GM21737 (cell line): ENCODE measurements at regions not wholly inside any gene's neighbourhood (a gene's known extent, or its start where the extent isn't known, plus 50 kb on each side); places are given as distances from the start of the nearest gene placed in this dataset.
"Not testable (repeated sequence)": the region's sequence is repeated elsewhere in the genome, so short reads cannot be mapped to it uniquely, and the experiment has no call there.

Source experiments
- ATAC-seq: cut with Tn5 transposase; IDR thresholded peaks from one replicate; pipeline ENCODE4 v1.9.1; 2021; ENCODE audit warnings: mild to moderate bottlenecking, moderate library complexity; ENCODE audit not compliant: unreplicated experiment

DNA sequence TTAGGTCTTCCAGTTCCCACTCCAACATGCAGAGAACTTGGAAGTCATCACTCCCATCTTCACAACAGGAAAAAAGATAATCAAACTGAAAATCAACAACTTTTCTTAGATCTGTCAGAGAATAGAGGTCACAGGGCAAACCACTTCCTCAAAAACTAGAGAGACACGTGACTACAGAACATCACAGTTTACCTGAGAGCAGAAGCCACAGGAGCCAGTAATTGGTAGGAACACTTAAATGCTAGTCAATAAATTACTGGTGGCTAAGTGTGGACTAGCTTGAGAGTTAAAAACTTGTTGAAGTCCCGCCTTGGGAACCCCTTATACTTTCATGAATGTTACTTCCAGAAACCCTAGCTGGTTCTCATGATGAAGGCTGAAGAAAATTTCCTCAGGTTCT, 81.1 kb downstream of the THSD1 start:
- ATAC-seq, result peak; percentile 78

DNA sequence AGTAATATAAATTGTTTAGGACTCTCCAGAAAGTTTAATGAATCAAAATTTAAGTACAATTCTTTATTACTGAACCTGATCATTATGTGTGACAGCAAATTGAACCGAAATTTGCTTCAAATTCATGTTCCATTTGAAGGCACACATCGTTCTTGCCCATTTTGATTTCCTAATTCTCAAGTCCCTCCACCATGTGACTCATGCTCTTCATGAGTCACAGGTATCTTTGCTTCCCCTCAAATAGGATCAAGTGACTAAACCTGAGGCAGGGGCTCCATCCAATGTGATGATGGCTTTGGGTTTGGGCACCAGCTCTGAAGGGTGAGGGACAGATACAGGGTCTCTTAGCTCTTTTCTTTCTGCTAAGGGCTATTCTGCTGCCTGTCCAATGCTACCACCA, 86.1 kb downstream of the THSD1 start:
- no peak for ATAC-seq

DNA sequence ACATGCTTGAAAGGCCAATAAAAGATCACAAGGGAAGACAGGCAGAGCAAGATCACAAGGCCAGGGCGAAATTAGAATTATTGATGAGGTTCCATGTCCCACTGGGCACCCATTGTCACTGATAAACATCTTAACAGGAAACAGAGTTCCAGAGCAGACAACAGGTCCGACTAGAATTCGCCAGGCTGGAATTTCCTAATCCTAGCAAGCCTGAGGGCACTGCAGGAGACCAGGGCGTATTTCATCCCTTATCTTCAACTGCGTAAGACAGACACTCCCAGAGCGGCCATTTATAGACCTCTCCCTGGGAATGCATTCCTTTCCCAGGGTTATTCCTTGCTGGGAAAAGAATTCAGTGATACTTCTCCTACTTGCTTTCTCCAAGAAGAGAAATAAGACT, 96.1 kb downstream of the THSD1 start:
- not testable (repeated sequence) for ATAC-seq

DNA sequence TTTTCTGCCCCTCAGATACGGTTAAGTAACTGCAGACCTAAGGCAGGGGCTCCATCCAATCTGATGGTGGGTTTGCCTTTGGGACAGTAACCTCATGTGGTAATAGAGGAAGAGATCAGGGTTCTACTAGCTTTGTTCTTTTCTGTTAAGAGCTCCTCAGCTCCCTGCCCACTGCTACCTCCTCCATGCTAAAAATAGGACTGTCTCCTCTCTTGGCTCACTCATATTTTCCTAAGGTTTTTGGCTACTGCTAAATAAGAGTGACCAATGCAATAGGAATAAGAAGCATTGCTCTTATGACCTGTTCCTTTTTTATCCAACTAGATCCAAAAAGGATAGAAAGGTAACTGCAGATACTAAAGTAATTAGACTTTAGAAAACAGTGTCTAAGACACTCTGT, 99.6 kb downstream of the THSD1 start:
- ATAC-seq, result not testable (repeated sequence)

DNA sequence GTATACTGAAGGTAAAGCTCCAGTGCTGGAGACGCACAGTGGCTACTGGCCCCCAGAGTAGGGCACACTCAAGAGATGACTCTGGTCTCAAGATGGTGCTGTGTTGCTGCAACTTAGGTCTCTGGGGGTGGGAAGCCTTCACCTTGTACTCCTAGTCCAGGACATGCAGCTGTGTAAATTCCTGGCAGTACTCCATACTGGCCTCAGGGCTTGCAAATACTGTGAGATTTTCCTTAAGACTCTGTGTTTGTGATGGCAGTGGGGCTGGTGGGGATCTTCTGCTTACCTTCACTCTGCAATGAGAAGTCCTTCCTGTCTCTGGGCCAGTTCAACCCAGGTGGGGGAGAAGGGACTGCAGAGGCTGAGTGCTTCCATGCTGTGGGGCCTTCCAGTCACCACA, 102.9 kb downstream of the THSD1 start:
- not testable (repeated sequence) for ATAC-seq

DNA sequence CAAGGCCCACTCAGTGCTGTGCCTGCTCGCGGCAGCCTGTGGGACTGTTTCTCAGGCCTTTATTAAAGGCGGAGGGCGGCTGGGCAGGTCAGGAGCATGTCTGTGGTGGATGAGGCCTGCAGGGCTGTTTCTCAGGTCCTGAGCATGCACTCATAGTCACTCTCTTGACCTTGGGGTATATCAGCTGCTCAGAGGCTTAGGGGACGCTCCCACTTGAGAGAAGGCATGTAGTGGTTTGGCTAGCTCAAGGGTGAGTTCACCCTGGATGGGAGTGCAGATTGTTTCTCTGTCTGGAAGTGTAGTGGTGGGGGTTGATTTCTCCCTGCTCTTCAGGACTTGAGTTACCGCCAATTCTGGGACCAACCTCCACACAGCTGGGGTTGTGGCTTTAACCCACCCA, 103.3 kb downstream of the THSD1 start:
- not testable (repeated sequence) for ATAC-seq

DNA sequence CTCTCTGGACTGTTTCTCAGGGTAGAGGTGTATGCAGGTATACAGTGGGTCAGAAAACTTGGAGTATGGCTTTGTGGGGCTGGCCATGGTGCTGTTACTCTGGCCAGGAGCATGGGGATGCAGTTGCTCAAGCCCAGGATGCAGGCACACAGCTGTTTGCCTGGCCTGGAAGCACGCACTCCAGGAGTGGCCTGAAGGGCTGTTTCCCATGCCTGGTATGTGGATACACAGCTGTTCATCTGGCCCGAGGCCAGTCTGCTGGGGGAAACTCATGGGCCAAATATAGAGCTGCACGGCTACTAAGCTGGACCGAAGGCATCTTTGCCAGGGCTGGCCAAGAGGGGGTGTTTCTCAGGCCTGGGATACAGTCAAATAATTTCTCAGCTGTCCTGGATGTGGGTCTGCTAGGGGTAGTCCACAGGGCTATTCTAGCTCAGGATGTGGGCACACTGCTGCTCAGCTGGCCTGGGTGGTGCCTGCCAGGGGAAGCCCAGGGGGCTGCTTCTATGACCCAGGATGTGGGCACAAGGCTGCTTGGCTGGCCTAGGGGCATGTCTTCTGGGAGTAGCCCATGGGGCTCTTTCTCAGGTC, 104.1 kb downstream of the THSD1 start:
- ATAC-seq, result not testable (repeated sequence)

DNA sequence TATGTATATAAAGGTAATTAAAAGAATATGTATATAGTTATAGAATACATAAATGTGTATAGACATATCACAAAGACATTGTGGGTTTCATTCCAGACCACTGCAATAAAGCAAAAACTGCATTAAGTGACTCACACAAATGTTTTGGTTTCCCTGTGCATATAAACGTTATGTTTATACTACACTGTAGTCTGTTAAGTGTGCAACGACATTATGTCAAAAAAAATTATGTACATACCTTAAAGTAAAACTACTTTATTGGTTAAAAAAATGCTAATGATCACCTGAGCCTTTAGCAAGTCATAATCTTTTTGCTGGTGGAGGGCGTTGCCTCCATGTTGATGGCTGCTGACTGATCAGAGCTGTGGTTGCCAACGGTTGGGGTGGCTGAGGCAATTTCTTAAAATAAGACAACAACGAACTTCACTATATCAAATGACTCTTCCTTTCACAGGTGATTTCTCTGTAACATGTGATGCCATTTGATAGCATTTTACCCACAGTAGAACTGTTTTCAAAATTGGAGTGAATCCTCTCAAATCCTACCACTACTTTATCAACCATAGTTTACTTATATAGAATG, 107.8 kb downstream of the THSD1 start:
- ATAC-seq, result not testable (repeated sequence)

DNA sequence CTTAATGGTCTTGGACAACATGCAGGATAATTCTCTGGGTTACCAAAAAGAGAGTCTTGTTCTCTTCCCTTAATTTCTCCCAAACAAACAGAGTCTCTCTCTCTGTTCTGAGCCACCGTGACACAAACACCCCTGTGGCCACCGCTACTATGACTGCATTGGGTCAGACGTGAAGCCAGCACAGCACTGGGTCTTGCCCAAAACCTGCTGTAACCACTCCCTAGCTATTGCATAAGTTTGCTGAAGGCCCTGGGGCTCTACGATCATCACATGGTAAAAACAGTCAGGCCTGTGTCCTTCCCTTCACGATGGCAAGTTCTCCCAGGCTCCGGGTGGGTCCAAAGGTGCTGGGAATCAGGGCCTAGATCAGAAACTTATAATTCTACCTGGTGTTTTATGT, 117.1 kb downstream of the THSD1 start:
- not testable (repeated sequence) for ATAC-seq

DNA sequence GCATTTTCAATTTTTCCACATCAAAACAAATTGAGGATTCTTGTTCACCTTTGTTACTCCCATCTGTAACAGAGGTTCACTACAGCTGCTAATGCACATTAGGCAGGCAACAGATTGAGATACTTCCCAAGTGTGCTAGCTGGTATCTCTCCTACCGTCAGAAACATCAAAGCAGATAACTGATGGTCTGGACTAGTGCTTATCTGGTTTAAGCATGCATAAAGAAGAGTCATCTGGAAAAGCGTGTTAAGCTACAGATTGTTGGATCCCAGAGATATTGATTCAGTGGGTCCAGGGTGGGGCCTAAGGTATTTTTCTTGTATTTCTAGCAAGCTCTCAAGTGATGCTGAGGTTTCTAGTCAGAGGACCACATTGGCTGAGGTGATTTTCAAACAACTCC, 122.0 kb upstream of the NEK3 start:
- ATAC-seq, result not testable (repeated sequence)

DNA sequence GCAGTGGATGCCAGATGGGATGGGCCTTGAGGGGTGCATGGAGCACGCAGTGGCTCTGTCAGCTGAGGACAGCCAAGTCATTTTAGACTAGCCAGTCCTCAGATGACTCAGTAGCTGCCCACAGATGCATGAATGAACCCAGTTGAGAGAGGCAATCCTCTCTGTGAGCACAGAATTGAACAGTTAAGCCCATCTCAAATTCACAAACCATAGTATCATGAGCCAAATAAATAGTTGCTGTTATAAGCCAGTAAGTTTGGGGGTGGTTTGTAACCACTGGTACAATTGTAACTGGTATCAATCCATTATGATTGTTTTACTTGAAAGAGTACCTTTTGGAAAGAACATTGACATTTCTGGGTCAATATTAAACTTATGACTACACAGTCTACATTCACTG, 120.0 kb upstream of the NEK3 start:
- not testable (repeated sequence) for ATAC-seq

DNA sequence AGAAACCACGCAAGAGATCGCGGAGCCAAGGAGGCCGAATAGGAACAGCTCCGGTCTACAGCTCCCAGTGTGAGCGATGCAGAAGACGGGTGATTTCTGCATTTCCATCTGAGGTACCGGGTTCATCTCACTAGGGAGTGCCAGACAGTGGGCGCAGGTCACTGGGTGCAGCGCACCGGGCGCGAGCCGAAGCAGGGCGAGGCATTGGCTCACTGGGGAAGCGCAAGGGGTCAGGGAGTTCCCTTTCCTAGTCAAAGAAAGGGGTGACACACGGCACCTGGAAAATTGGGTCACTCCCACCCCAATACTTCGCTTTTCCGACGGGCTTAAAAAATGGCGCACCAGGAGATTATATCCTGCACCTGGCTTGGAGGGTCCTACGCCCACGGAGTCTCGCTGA, 94.9 kb upstream of the NEK3 start:
- ATAC-seq, result not testable (repeated sequence)

DNA sequence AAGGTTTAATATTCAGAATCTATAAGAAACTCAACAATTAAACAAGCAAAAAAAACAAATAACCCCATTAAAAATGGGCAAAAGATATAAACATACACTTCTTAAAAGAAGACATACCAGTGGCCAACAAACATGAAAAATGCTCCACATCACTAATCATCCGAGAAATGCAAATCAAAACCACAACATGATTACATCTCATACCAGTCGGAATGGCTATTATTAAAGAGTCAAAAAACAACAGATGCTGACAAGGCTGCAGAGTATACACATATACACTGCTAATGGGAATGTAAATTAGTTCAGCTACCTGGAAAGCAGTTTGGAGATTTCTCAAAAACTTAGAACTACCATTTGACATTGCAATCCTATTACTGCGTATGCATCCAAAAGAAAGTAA, 81.4 kb upstream of the NEK3 start:
- ATAC-seq, result peak; percentile 72

DNA sequence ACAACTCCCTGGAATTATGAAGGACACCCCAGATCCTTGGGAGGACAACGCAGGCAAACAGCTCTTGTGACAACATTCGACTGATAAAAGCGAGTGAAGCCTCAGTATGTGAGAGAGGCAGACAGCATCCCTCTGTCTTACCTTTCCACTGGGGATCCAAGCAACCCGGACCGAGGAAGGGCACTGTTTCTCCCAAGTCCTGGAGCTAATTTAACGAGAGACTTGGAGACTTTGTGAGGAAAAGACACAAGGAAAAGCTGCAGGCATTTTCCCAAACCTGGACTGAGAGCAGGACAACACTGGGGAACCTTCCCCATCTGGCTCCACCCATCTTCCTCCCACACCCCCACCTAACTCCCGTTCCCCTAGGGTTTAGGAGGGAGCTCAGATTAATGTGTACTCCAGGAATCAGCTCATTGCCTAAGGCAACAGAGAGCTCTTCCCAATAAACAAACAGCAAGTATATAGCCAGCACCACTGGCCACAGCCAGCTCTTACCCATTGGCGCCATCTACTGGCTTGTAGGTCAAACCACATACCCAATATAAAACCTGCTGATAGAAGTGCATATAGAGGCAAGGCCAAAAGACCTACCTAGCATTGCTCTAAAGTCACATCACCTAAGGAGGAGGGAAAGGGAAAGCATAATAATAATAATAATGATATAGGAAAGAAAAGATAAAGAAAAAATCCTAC, 76.7 kb upstream of the NEK3 start:
- peak; percentile 63 for ATAC-seq

DNA sequence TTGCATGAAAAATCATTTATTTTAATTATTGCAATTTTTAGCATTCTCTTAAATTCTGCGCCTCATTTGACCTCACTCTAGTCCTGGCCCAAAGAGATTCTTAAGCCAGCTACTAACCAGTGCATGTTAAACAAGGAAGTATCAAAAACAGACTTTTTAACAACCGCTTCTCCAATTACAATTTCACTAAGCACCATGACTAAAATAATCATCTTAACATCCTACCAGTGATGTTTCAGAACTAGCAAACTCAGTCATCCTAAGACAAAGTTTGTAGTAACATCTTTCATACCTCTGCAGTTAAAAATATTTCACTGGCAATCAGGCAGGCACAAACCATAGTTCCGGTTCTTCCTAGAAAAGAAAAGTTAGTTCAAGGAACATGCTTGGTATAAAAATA, 75.5 kb upstream of the NEK3 start:
- ATAC-seq, result not testable (repeated sequence)

DNA sequence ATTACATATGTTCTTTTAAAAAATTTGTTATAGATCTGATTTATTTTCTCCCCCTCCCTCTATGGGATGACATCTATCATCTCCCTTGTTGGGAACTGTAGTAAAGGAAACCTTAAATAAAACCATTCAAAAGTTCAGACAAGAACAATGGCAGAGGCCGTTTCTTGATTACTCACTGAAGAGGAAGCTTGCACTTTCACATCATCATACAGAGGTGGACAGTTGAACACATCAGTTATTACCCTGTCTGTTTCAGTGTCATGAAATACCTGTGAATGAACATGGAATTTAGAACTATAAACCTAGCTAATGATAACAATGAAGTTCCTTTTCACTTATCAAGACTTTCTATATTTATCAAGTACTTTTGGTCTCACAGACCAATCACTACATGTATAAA, 63.7 kb upstream of the NEK3 start:
- ATAC-seq, result not testable (repeated sequence)

DNA sequence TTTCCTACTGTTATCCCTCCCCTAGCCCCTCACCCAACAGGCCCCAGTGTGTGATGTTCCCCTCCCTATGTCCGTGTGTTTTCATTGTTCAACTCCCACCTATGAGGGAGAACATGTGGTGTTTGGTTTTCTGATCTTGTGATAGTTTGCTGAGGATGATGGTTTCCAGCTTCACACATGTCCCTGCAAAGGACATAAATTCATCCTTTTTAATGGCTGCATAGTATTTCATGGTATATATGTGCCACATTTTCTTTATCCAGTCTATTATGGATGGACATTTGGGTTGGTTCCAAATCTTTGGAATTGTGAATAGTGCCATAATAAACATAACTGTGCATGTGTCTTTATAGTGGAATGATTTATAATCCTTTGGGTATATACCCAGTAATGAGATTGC, 54.5 kb upstream of the NEK3 start:
- ATAC-seq, result not testable (repeated sequence)

DNA sequence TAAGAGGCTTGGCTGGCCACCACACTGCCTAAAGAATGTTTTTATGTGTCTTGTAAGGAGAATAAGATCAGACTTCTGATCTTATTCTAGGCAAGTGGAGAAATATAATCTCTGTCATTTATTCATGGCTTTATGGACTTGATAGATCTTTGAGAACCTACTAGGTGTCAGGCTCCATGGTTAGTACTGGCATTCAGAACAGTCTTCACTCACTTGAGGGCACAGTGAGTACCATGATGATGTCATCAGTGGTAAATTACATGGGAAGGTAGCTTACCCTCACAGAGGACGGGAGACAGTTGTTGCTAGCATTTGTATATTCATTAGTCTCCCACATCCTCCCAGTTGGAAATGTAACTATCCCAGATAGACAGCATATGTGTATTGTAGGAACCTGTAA, 53.5 kb upstream of the NEK3 start:
- ATAC-seq, result not testable (repeated sequence)

DNA sequence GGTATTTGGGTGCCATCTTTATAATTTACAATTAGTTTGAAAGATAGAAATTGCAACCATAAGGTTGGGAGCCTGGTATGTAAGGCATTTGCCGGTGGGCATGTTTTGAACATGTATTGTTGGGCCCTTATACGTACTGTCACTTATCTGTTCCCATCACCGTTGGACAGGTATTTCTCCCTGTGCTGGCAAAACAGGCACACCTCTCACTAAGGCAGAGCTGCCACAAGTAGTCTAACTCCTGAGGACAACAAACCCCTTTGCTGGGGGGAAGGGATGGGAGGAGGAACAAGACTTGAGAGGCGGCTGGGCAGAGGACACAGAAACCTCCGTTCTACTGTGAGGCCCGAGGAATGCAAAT, 52.0 kb upstream of the NEK3 start:
- ATAC-seq, result not testable (repeated sequence)

DNA sequence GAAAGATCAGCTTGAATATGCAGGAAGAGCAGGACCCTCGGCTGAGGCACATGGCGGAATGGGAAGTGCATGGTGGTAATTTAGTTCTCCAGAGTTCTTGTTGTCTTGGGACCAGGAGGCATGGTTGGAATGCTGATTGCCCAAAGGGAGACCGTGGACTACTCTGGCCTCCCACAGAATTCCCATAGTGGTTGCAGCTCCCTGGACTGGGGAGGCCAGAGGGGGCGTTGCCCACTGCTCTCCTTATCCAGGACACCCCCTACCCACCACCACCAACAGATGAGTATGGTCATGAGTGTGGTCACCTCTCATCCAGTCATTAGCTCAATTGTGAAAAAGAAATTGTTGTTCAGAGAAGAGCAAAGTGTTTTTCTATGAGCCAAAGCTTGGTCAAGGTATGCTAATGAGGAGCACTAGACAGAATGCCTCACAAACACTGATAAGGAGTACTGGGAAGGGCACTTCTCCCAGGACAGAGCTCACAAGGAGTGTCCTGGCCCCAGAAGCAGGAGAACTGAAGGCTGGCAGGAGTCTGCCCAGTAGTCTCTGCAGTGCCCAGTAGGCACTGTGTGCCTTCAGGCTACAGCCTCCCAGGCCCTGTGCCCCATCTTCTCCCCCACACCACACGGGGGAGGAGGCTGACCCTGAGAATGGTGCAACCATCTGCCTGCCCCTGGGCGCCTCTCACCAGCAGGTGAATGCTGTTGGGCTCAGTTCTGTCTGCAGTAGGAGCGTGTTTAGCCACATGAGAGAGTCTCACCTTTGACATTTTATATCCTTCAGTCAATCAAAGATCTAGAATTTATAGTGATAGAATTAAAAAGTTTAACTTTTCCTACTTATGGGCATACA, 51.4 kb upstream of the NEK3 start:
- not testable (repeated sequence) for ATAC-seq
